ENCODE measurements at regions not wholly inside any gene's neighbourhood (a gene's known extent, or its start where the extent isn't known, plus 50 kb on each side); places are given as distances from the start of the nearest gene placed in this dataset.

GRCh38 chr1:74858136-74858535, 125.2 kb downstream of the TYW3 start:
- TF ChIP-seq CTCF (IDR thresholded peaks at IDR 0.05 in 2 of 3, conservative IDR thresholded peaks at IDR 0.05 in 1 of 3; ENCODE audit: insufficient read depth in 2 of 3, low read depth in 1 of 3, low read length in 3 of 3) (no peak), EP300 (IDR thresholded peaks at IDR 0.05; ENCODE audit: low read length) (no peak), POLR2A (conservative IDR thresholded peaks at IDR 0.05) (no peak)

All from K562 (cell line).